IMR-90 (cell line): ENCODE measurements at regions not wholly inside any gene's neighbourhood (a gene's known extent, or its start where the extent isn't known, plus 50 kb on each side); places are given as distances from the start of the nearest gene placed in this dataset.

Source experiments
- BHLHE40 ChIP-seq: fragments of 150-350 bp; IDR thresholded peaks from 2 replicates; pipeline ENCODE4 v1.6.1; 2016; ENCODE audit warnings: mild to moderate bottlenecking, low read depth, low read length
- CEBPB ChIP-seq: IDR thresholded peaks from 2 replicates; pipeline ENCODE4 v1.6.1; 2012; ENCODE audit warnings: low read depth, low read length, improper control_type of control experiment
- CHD1 ChIP-seq: IDR thresholded peaks from 2 replicates; pipeline ENCODE4 v1.6.1; 2012; ENCODE audit warnings: low read depth, low read length, improper control_type of control experiment
- FOS ChIP-seq: fragments of 150-350 bp; IDR thresholded peaks from 2 replicates; pipeline ENCODE4 v1.6.1; 2016; ENCODE audit warnings: low read depth, low read length
- MAFK ChIP-seq: IDR thresholded peaks from 2 replicates; pipeline ENCODE4 v1.6.1; 2012; ENCODE audit warnings: low read depth, low read length, improper control_type of control experiment
- MAZ ChIP-seq: IDR thresholded peaks from 2 replicates; pipeline ENCODE4 v1.6.1; 2012; ENCODE audit warnings: low read depth, mild to moderate bottlenecking, low read length, improper control_type of control experiment, moderate library complexity, borderline replicate concordance
- POLR2A ChIP-seq: IDR thresholded peaks from 2 replicates; pipeline ENCODE4 v1.6.1; 2012; ENCODE audit warnings: mild to moderate bottlenecking, low read depth, low read length
- RAD21 ChIP-seq: IDR thresholded peaks from 2 replicates; pipeline ENCODE4 v1.6.1; 2012; ENCODE audit warnings: low read length, improper control_type of control experiment
- RFX5 ChIP-seq: IDR thresholded peaks from 2 replicates; pipeline ENCODE4 v1.8.0; 2012; ENCODE audit warnings: low read depth, mild to moderate bottlenecking, low read length, moderate library complexity
- SMC3 ChIP-seq: fragments of 150-350 bp; IDR thresholded peaks from 2 replicates; pipeline ENCODE4 v1.6.1; 2016; ENCODE audit warnings: low read depth, mild to moderate bottlenecking, antibody characterized with exemption, low read length, moderate library complexity
- TF ChIP-seq, protein P1 (sequence below): conservative IDR thresholded peaks from 2 replicates; pipeline ENCODE4 v1.5.1; 2012; ENCODE audit warnings: mild to moderate bottlenecking, low read depth, low read length, improper control_type of control experiment
- TF ChIP-seq, protein P2 (sequence below): fragments of 150-350 bp; IDR thresholded peaks from 2 replicates; pipeline ENCODE4 v1.6.1; 2017; ENCODE audit warnings: mild to moderate bottlenecking, antibody characterized with exemption, low read length, low read depth

DNA sequence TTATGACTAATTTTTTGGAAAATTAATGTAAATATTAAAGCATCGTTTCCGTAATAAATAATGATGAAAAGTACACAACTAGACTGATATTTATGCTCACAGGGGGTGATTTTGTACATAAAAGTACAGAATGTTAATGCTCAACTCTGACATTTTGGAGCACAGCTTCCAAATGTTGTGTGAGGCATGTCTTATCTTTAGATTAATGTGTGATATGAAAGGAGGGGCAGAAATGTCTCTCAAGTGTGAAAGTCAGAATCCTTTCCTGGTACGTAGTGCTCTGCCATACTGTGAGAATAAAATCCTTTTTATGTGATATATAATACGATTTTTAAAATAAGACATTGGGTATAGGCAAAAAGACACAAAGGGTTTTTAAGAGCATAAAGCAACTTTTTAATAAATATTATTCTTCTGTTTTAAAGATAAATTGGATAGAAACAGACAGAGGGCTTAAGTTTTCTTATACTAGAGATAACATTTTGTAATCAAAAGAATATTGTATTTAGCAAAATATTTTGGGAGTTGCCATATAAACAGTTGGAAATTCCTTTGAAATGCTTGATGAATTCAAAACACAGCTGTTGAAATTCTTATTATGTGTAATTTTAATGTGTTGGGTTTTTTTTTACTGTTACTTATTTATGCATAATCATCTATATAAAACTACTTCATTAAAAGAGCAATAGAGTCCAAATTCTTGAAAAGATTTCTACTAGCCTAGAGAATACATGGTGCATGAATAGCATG, 389.7 kb downstream of the RAP2B start:
- TF ChIP-seq RFX5 (no peak), POLR2A (no peak), MAZ (no peak), CEBPB (no peak), MAFK (no peak), BHLHE40 (no peak), RAD21 (no peak), SMC3 (no peak), CHD1 (no peak), FOS (no peak)
- TF ChIP-seq, protein P1, sequence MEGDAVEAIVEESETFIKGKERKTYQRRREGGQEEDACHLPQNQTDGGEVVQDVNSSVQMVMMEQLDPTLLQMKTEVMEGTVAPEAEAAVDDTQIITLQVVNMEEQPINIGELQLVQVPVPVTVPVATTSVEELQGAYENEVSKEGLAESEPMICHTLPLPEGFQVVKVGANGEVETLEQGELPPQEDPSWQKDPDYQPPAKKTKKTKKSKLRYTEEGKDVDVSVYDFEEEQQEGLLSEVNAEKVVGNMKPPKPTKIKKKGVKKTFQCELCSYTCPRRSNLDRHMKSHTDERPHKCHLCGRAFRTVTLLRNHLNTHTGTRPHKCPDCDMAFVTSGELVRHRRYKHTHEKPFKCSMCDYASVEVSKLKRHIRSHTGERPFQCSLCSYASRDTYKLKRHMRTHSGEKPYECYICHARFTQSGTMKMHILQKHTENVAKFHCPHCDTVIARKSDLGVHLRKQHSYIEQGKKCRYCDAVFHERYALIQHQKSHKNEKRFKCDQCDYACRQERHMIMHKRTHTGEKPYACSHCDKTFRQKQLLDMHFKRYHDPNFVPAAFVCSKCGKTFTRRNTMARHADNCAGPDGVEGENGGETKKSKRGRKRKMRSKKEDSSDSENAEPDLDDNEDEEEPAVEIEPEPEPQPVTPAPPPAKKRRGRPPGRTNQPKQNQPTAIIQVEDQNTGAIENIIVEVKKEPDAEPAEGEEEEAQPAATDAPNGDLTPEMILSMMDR = no peak
- TF ChIP-seq, protein P2, sequence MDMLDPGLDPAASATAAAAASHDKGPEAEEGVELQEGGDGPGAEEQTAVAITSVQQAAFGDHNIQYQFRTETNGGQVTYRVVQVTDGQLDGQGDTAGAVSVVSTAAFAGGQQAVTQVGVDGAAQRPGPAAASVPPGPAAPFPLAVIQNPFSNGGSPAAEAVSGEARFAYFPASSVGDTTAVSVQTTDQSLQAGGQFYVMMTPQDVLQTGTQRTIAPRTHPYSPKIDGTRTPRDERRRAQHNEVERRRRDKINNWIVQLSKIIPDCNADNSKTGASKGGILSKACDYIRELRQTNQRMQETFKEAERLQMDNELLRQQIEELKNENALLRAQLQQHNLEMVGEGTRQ = no peak
